Right ventricle myocardium superior (tissue), 1 donor: ENCODE measurements at regions not wholly inside any gene's neighbourhood (a gene's known extent, or its start where the extent isn't known, plus 50 kb on each side); places are given as distances from the start of the nearest gene placed in this dataset.
"Not testable (repeated sequence)": the region's sequence is repeated elsewhere in the genome, so short reads cannot be mapped to it uniquely, and the experiment has no call there.

Experiments
- ATAC-seq: fragments of 200-7000 bp; cut with Tn5 transposase; one replicate; pipeline ENCODE4 v1.9.1; 2020; ENCODE audit warnings: mild to moderate bottlenecking; ENCODE audit not compliant: poor library complexity
- DNase-seq: peaks from one replicate; pipeline ENCODE4 v3.0.0-alpha.2; 2020
- intact Hi-C: fragments of 100-400 bp; cut with DNase I; formaldehyde crosslinking; loops from one replicate; pipeline ENCODE4 v1.11.2; 2022
- donor health status: DM: no; HTN: yes; CAD: no; lungs with severe emphysema.

DNA sequence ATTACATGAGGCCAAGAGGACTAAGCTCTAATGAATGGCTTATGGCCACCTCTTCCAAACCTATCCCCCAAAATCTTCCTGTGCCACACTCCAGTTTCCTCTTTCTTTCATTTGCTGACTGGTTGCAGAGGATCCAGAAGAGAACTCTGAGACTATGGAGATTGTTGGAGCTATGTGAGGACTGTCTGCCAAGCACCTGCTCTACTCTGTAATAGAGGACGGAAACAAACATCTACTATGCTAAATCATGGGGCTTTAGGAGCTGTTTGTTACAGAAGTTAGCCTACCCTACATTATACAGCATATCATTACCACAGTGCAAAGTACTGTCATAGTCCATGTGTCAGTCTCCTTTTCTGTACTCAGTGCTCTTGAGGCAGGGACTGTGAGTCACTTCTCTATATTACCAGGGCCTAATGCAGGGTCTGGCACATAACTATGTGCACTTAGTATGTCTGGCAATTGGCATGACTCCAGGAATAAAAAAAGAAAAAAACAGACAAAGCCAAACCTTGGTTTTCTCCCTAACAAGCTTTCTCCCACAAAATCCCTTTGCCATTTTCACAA is 95.1 kb downstream of the RPAP3 start:
- DNase-seq (no peak), ATAC-seq (no peak)
- intact Hi-C loops = no loop called here

DNA sequence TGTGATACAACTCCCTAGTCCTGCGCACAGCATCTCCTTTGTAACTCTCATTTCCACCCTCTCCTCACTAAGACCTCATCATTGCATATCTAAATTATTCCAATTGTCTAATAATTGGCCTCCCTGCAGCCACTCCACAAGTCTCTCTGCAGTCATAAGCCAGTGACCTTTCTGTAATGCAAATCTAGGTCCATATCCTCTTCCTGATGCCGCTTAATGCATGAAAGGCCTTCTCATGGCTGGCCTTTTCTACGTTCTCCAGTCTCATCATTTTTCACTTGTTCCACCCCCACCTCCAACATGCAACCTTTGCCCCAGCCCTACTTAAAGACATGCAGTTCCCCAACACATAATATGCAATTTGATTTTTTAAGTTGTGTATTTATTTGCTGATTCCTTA is 96.0 kb downstream of the RPAP3 start:
- intact Hi-C loops = no loop called here
- ATAC-seq (no peak), DNase-seq (no peak)

DNA sequence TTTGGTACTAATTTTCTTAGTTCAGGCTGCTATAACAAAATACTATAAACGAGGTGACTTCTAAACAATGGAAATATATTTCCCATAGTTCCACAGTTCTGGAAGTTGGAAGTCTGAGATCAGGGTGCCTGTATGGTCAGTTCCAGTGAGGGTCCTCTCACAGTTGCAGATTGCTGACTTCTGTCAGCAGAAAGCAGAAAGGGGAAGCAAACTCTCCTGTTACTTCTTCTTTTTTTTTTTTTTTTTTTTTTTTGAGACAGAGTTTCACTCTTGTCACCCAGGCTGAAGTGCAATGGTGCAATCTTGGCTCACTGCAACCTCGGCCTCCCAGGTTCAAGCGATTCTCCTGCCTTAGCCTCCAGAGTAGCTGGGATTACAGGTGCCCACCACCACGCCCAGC is 97.2 kb downstream of the RPAP3 start:
- DNase-seq, intact Hi-C loops: not testable (repeated sequence)
- ATAC-seq = peak; percentile 34

DNA sequence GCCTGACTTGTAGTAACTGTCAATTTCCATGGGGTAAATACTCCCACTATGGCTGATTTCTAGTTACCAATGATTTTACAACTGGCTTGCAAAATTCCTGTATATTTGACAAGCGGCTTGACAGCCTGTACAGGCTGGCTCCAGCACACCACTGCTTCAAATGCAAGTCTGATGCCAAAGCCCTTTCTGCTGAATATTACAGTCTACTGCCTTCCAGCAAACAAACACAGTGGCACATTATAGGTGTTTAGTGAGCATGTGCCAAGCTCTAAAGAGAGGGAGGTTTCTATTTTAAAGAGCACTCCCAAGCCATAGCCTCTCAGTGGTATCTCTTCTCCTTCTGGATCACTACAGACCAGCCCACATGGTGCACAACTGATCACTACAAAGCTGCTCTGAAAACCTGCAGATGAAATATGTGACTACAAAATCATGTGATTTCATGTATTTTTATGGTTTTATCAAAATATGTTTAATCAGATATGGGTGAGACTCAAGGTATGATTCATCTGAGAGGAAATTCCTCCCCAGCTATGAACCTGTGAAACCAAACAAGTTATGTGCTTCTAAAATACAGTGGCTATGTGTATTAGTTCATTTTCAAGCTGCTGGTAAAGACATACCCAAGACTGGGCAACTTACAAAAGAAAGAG is 101.5 kb downstream of the RPAP3 start:
- ATAC-seq = no peak
- intact Hi-C loops = no loop called here
- DNase-seq = no peak

DNA sequence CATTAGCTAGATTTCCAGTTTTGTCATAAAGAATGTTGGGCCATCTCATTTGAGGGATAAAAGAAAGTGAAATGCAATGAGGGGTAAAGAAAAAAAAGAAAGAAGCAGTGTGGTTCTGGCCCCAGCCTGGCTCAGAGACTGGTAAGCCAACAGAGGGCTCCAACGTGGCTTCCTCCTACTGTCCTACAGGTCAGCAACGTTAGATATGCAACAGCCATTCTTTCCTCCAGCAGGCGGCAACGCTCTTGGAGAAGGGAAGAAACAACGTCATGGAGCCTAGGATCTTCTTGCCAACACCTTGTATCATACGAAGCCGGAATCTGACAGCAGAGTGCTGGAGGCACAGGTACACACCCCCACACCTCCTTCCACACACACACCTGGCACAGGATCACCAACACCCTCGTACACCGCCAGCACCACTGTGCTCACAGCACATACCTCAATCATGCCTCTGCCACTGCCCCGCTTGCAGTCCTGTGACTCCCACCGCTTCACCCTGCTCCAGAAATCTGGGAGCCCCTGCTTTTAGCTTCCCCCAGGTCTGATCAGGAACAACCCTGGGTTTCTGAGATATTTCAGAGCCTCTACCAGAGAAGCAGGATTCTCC is 102.8 kb downstream of the RPAP3 start:
- intact Hi-C loops = no loop called here
- ATAC-seq (no peak), DNase-seq (no peak)

DNA sequence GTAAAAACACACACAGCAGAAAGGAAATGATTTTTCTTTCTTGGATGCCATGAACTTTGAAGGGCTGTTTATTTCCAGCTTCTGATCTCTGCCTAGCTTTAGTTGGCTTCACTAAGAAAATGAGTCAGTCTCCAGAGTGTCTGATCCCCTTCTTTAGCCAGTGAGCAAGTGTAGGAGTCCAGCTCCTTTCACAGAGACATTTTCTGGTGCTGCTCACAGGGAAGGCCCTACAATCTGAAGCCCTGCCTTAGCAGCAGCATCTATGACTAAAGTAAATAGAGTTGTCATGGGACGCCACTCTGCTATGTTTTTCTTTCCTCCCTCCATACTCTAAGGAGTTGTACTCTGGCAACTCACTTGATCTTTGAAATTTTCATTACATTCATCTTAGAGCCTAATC is 103.5 kb downstream of the RPAP3 start:
- no peak for DNase-seq
- intact Hi-C loops = no loop called here
- ATAC-seq = peak; percentile 72

DNA sequence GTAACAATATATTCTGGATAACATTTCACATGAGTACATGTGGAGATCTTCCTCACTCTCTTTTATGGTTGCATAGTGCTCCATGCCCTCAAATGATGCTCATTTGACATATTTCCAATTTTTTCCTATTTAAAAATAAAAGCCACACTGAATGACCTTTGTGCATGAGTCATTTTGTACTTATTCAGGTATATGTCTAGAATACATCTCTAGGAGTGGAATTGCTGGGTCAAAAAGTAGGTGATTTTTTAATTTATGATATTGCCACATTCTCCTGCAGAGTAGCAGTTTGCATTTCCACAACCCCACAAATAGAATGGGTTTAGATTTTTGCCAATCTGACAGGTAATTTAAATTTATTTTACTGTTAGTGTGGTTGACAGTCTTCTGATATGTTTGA is 104.8 kb downstream of the RPAP3 start:
- intact Hi-C loops = no loop called here
- DNase-seq (no peak), ATAC-seq (no peak)

DNA sequence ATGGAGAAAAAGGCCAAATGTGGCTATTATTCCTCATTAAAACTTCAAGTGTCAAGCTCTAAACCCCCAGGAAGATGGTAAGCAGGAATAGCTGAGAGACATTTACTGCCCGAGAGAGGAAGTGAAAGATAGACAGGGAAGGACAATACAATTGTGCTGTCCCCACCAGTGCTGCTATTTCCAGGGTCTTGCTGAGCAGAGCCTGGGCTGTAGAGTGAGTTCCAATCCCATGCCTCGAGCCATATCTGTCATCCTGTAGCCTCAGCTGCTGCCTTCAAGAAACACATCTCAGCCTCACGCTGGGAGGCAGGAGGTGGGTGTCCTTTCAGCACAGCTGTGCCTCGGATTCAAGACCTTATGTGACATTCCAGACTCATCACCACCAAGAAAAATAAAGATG is 114.0 kb downstream of the RPAP3 start:
- no peak for ATAC-seq
- intact Hi-C loops = no loop called here
- DNase-seq = no peak

DNA sequence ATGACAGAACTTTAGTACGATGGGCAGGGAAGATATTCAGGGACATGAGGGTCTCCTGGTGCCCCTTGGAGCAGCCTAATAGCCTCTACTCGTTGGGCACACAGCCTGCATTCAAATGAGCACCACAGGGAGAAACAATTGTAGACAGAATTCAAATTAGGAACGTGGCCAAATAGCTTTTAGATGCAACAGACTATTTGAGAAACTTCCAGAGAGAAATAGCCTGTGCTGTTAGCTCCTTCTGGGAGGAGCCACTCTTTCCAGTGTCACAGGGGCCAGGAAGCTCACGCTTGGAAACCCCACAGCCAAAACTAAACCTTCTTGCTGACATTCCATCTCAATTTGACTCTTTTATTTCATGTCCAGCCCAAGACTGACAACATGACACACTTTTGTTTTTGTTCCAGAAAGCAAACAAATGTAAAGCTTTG is 114.5 kb downstream of the RPAP3 start:
- intact Hi-C loops = no loop called here
- DNase-seq (no peak), ATAC-seq (peak; percentile 69)

DNA sequence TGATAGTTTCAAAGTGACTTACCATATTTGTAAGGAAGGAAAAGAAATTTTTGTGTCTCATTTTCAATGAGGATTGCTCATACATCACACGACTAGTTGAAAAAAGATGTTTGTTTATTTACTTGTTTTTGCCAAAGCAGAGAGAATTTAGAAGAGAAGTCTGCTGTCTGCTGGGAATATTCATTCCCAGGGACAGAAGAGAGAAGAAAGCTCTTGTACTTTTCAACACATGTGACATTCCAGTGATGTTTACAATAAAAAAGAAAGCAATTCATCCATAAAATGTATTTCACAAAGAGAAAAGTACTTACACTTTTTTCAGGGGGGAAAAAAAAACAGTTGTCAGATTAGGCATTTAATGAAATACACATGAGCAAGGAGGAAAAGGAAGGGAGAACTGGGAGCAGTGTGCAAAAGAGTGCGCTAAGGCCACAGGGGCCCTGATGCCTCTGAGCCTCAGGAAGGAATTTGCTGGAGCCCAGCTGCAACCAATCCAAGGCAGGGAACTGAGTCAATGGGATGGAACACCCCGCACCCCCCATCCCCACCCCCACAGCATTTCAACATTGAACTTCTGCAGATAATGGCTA is 115.0 kb downstream of the RPAP3 start:
- ATAC-seq = peak; percentile 81
- peak; percentile 59 for DNase-seq
- intact Hi-C loops = no loop called here

DNA sequence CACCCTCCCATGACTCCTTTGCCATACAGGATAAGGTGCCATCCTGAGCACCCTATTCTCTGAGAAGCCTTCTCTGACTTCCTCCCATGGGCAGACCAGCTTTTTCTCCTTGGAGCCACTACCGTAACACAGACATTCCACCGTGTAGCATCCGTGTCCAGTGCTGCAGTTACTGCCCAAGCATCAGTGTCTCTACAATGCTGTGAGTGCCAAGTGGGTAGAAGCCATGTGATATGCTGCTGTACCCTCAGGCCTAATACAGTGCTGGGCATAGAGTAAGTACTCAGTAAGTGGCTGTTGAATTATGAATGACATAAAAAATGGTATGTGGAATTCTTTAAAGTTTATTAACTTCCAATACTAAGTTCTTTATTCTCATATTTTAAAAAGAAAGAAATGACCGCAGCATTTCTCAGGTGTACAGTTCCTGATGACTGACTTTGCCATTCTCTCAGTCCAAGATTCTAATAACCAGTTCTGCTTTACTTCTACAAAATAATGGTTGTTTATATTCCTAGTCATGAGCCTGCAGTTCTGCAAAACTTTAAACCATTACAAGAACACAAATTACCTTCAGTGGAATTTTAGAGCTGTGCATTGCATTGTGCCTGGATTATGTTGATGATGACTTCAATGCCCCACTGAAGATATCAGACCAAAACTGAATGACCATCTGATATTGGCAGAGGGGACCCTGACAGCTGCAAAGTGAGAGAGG is 118.7 kb downstream of the RPAP3 start:
- DNase-seq (no peak), ATAC-seq (no peak)
- intact Hi-C loops = no loop called here

DNA sequence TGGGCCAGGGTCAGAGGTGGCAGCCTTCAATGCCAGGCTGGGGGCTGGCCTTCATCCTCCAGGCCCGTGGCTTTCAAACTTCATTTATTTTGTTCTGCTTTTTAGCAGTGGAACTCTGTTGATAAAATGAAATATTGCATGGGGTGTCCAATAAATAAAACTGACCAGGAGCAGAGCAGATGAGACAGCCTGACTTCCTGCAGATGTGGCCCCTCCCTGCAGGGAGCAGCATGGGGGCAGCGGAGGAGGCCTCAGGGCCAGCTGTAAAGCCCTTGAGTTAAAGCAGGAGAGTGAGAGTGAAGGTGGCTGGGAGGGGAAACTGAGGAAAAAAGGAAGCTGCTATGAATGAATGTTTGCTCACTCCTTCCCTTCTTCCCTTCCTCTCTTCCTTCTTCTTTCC is 120.3 kb downstream of the RPAP3 start:
- DNase-seq (no peak), ATAC-seq (no peak)
- intact Hi-C loops = no loop called here

DNA sequence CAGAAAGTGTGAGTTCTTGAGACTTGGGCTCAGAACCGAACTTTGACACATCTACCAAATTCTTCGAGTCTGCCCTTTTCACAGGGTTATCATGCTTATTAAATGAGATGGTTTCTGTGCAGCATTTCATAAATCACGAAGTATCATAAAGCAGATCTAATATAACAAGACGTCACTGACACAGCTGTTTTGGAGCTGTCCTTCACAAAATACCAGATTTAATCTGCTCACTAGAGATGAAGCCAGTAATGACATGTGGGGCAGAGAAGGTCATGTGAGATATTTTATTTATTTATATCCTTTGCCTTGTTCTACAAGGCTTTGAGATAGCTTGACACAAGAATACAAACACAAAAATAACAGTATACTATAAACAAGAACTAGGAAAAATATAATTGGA is 127.0 kb downstream of the RPAP3 start:
- no peak for DNase-seq
- no peak for ATAC-seq
- intact Hi-C loops = no loop called here

DNA sequence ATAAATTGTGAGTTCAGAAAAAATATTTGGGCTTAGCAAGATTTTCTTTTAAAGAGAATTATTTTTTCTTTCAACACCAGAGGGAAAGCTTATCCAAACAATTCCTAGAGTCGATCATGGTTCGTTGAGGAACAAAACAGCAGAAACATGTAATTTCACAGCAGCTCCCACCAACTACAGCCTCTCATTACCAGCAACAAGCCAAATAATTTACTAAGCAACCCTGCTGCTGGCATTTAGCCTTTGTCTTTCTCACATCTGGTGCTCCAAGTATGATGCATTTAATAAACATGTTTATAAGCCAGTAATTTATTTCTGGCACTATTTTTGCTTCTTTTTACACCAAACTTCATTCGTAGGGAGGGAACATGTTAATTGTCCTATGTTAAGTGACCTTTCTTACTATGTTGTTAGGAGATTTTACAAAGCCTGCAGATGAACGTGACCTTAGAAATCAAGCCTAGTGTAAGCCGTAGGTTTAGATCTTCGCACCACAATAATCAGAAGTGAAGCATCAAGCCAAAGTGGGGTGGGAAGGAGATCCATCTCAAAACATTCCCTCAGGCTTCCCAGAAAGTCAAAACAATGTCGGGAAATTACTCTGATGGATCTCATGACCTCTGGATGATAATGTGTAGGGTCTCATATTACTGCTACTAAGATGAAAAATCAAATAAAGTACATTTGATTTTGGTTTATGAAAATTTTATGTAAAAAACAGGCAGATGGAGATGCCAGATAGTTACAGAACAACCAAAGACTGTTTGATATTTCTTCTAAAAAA is 128.4 kb downstream of the RPAP3 start:
- intact Hi-C loops = no loop called here
- ATAC-seq (peak; percentile 56), DNase-seq (no peak)

DNA sequence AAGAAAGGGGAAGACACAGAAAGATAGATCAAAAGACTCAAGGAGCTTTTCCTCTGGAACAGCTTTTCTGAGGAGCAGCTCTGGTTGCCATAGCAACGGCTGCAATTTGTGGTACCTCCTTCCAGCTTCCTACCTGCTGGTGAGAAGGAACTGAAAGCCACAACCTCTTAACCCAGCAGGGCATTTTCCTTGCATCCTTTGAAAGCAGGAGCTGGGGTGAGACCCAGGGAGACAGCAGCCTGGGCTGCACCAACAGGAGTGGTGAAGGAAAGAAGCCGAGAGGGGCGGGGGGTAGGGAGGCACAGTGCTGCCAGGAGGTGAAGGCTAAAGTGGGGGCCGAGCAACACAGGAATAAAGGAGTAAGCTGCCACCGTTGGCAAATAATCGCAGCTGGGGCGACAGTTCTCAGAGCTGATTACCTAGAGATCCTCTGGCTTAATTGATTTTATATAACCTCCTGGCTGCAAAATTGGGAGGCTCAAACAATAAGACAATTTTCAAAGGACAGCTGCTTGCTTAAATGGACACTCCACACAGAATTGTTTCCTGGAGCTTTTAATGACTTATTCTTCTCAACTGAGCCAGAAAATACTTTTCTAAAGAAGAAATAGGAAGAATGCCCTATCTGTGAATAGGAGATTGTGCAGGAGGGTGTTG is 129.4 kb downstream of the RPAP3 start:
- ATAC-seq (no peak), DNase-seq (no peak)
- intact Hi-C loops = no loop called here

DNA sequence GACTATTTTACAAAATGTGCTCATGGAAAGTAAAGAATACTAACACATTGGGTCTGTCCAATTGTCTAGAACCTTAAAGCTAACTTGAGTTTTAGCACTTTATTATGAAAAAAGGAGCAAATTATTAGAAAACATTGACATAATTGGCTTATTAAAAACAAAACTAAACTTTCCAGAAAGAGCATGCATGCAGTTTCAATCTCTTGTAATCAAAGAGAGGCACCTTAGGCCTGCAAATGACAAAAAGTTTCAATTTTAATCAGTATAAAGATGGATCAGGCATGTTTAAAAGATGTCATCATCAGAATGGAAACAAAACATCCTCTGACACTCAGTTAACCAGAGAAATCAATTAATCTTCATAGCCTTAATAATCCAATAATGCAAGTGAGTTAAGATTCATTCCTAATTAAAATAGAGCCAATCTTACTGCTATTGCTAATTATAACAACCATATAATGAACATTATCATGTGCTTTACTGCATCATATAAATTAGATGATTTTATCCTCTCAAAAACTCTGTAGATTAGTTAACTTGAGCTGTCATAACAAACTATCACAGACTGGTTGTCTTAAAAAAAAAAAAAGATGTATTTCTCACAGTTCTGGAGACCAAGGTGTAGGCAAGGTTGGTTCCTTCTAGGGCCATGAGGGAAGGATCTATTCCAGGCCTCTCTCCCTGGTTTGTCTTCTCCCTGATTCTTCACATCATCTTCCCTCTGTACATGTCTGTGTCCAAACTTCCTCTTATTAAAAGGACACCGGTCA is 131.4 kb downstream of the RPAP3 start:
- intact Hi-C loops = no loop called here
- ATAC-seq (no peak), DNase-seq (no peak)

DNA sequence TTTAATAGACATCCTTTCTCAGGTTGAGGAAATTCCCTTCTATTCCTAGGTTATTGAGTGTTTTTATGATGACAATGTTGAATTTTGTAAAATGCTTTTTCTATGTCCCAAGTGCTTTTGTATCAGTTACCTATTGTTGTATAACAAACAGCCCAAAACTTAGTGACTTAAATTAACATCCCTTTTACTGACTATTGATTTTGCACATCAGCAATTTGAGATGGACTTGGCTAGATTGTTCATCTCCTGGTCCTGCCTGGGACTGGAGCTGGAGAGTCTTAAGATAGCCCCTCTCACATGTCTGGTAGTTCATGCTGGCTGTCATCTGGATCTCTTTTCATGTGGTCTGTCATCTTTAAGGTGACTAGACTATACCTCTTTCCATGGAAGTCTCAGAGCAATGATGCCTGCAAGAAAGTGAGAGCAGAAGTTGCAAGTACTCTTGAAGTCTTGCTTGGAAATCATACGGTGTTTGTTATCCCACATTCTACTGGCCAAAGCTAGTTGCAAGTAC is 132.6 kb downstream of the RPAP3 start:
- intact Hi-C loops = no loop called here
- DNase-seq (no peak), ATAC-seq (no peak)
